OCI-LY3 (cell line): ENCODE measurements at regions not wholly inside any gene's neighbourhood (a gene's known extent, or its start where the extent isn't known, plus 50 kb on each side); places are given as distances from the start of the nearest gene placed in this dataset.
"Not testable (repeated sequence)": the region's sequence is repeated elsewhere in the genome, so short reads cannot be mapped to it uniquely, and the experiment has no call there.

Source experiments
- H2AFZ ChIP-seq: fragments of 200-600, 300-600 bp; shearing (Covaris generic); 2 replicates; pipeline ENCODE4 v1.6.0; 2014; ENCODE audit warnings: antibody characterized with exemption, low read depth, low read length
- H3K27ac ChIP-seq: fragments of 200-600, 300-600 bp; sonication (generic); 2 replicates; pipeline ENCODE4 v1.5.1; 2014; ENCODE audit warnings: mild to moderate bottlenecking, low read length, moderate library complexity, mixed read lengths
- H3K27me3 ChIP-seq: fragments of 200-600, 300-600 bp; sonication (generic); 2 replicates; pipeline ENCODE4 v1.6.1; 2014; ENCODE audit warnings: low read depth, low read length, mixed read lengths
- H3K36me3 ChIP-seq: fragments of 200-600, 300-600 bp; sonication (generic); replicated peaks from 2 replicates; pipeline ENCODE3; 2014; ENCODE audit warnings: low read depth, low read length, mixed read lengths
- H3K4me1 ChIP-seq: fragments of 300-600, 200-600 bp; sonication (generic); 2 replicates; pipeline ENCODE4 v1.6.1; 2014; ENCODE audit warnings: low read length, mixed read lengths
- H3K4me2 ChIP-seq: fragments of 200-600, 300-600 bp; sonication (generic); 2 replicates; pipeline ENCODE4 v1.6.1; 2014; ENCODE audit warnings: low read length, mixed read lengths
- H3K4me3 ChIP-seq: fragments of 300-600, 200-600 bp; sonication (generic); 2 replicates; pipeline ENCODE4 v1.5.1; 2014; ENCODE audit warnings: antibody characterized with exemption, mild to moderate bottlenecking, low read length, moderate library complexity
- H3K79me2 ChIP-seq: fragments of 300-600, 200-600 bp; shearing (Covaris generic); 2 replicates; pipeline ENCODE4 v1.6.1; 2014; ENCODE audit warnings: mild to moderate bottlenecking, low read length, mixed read lengths
- H3K9ac ChIP-seq: fragments of 300-600, 200-600 bp; shearing (Covaris generic); 2 replicates; pipeline ENCODE4 v1.6.0; 2014; ENCODE audit warnings: mild to moderate bottlenecking, low read length, moderate library complexity
- H3K9me3 ChIP-seq: fragments of 200-600, 300-600 bp; shearing (Covaris generic); 2 replicates; pipeline ENCODE4 v1.6.1; 2014; ENCODE audit warnings: low read length, mixed read lengths; ENCODE audit not compliant: insufficient read depth
- H4K20me1 ChIP-seq: fragments of 200-600, 300-600 bp; sonication (generic); 2 replicates; pipeline ENCODE4 v1.6.1; 2016; ENCODE audit warnings: low read length, mixed read lengths; ENCODE audit not compliant: insufficient read depth
- CTCF ChIP-seq: fragments of 200-600, 300-600 bp; sonication (generic); IDR thresholded peaks from 2 replicates; pipeline ENCODE4 v1.5.1; 2014; ENCODE audit warnings: antibody characterized with exemption, low read length, low read depth
- EZH2phosphoT487 ChIP-seq: fragments of 200-600 bp; shearing (Covaris generic); IDR thresholded peaks from 2 replicates; pipeline ENCODE4 v1.6.1; 2018; ENCODE audit warnings: antibody characterized with exemption, mixed run types, low read depth

GRCh38 chr6:114934079-114934478 is 591.3 kb upstream of the HS3ST5 start:
- Histone ChIP-seq H3K36me3 (peaks cover 3% of the 10 kb centered on the region), H3K27me3 (no peaks in the 10 kb centered on the region), H3K79me2 (peaks cover 22% of the 10 kb centered on the region), H3K9me3 (no peaks in the 10 kb centered on the region), H3K4me3 (no peak overlapping the region), H4K20me1 (no peaks in the 10 kb centered on the region; the same call in 1 of the 2 replicates), H3K27ac (no peak overlapping the region), H3K4me1 (no peaks in the 10 kb centered on the region), H2AFZ (no peak overlapping the region), H3K9ac (no peak overlapping the region), H3K4me2 (no peak overlapping the region)
- TF ChIP-seq CTCF (no peak), EZH2phosphoT487 (no peak)

- H3K4me3 ChIP-seq, H4K20me1 ChIP-seq, H2AFZ ChIP-seq, H3K36me3 ChIP-seq, H3K27me3 ChIP-seq, H3K4me2 ChIP-seq, H3K9me3 ChIP-seq, H3K4me1 ChIP-seq, H3K27ac ChIP-seq, H3K9ac ChIP-seq: not testable (repeated sequence)
- peaks cover 22% of the 10 kb centered on the region for H3K79me2 ChIP-seq
Observed at GRCh38 chr6:114928731-114929130, 585.9 kb upstream of the HS3ST5 start.

- Histone ChIP-seq H2AFZ (no peak overlapping the region), H3K9ac (no peak overlapping the region), H3K79me2 (no peaks in the 10 kb centered on the region; the same call in 1 of the 2 replicates), H3K4me3 (no peak overlapping the region), H3K9me3 (no peaks in the 10 kb centered on the region), H4K20me1 (no peaks in the 10 kb centered on the region), H3K36me3 (peaks cover 2% of the 10 kb centered on the region), H3K27ac (no peak overlapping the region), H3K27me3 (no peaks in the 10 kb centered on the region), H3K4me2 (no peak overlapping the region), H3K4me1 (no peaks in the 10 kb centered on the region)
- TF ChIP-seq CTCF = no peak
- no peak for TF ChIP-seq EZH2phosphoT487
Observed at GRCh38 chr6:114906096-114906495, 563.3 kb upstream of the HS3ST5 start.

- Histone ChIP-seq H2AFZ (no peak overlapping the region), H3K4me2 (no peak overlapping the region), H3K9me3 (0 out of 2 replicates have a peak, but pooled peaks cover 7% of the 10 kb centered on the region), H3K79me2 (no peaks in the 10 kb centered on the region), H3K27ac (no peak overlapping the region), H4K20me1 (no peaks in the 10 kb centered on the region), H3K9ac (no peak overlapping the region), H3K4me3 (no peak overlapping the region), H3K36me3 (peaks cover 2% of the 10 kb centered on the region), H3K4me1 (no peaks in the 10 kb centered on the region), H3K27me3 (no peaks in the 10 kb centered on the region)
- TF ChIP-seq EZH2phosphoT487 (no peak), CTCF (no peak)
Observed at GRCh38 chr6:114897536-114897935, 554.7 kb upstream of the HS3ST5 start.

- H3K27me3 ChIP-seq = no peaks in the 10 kb centered on the region
- H3K36me3 ChIP-seq = no peaks in the 10 kb centered on the region
- no peak overlapping the region for H3K27ac ChIP-seq
- no peaks in the 10 kb centered on the region for H3K9me3 ChIP-seq
- no peak overlapping the region for H3K9ac ChIP-seq
- no peak for TF ChIP-seq EZH2phosphoT487
- no peak for TF ChIP-seq CTCF
- no peaks in the 10 kb centered on the region for H3K4me1 ChIP-seq
- no peaks in the 10 kb centered on the region for H4K20me1 ChIP-seq
- no peak overlapping the region for H3K4me2 ChIP-seq
- H3K79me2 ChIP-seq = no peaks in the 10 kb centered on the region
- no peak overlapping the region for H3K4me3 ChIP-seq
- H2AFZ ChIP-seq = no peak overlapping the region
Observed at GRCh38 chr6:114892211-114892610, 549.4 kb upstream of the HS3ST5 start.
